IPS-18c (cell line): ENCODE measurements at regions not wholly inside any gene's neighbourhood (a gene's known extent, or its start where the extent isn't known, plus 50 kb on each side); places are given as distances from the start of the nearest gene placed in this dataset.

Source experiments
- H3K4me3 ChIP-seq: 2 replicates; pipeline ENCODE4 v1.7.0; 2013; ENCODE audit warnings: low read depth, mild to moderate bottlenecking, low read length, moderate library complexity; ENCODE audit not compliant: insufficient read depth
- H3K9me3 ChIP-seq: one replicate; pipeline ENCODE4 v1.6.1; 2013; ENCODE audit warnings: mild to moderate bottlenecking, low read length, moderate library complexity; ENCODE audit not compliant: control insufficient read depth, insufficient read depth

GRCh38 chr10:9004736-9005135, 950.2 kb downstream of the GATA3 start:
- H3K9me3 ChIP-seq = no peaks in the 10 kb centered on the region
- H3K4me3 ChIP-seq = no peak overlapping the region

GRCh38 chr10:9009505-9009904, 955.0 kb downstream of the GATA3 start:
- no peak overlapping the region for H3K4me3 ChIP-seq
- no peaks in the 10 kb centered on the region for H3K9me3 ChIP-seq

- Histone ChIP-seq H3K9me3 (no peaks in the 10 kb centered on the region), H3K4me3 (no peak overlapping the region)
Measured at GRCh38 chr10:9010093-9010492, 955.6 kb downstream of the GATA3 start.

GRCh38 chr10:9010931-9011670, 956.6 kb downstream of the GATA3 start:
- Histone ChIP-seq H3K4me3 (no peak overlapping the region), H3K9me3 (no peaks in the 10 kb centered on the region)

GRCh38 chr10:9012312-9012711, 957.8 kb downstream of the GATA3 start:
- no peak overlapping the region for H3K4me3 ChIP-seq

GRCh38 chr10:9015005-9015404, 960.5 kb downstream of the GATA3 start:
- Histone ChIP-seq H3K4me3 (no peak overlapping the region), H3K9me3 (no peaks in the 10 kb centered on the region)

More at GRCh38 chr10:9012312-9012711, 957.8 kb downstream of the GATA3 start:
- no peaks in the 10 kb centered on the region for H3K9me3 ChIP-seq

GRCh38 chr10:9015447-9015846, 961.0 kb downstream of the GATA3 start:
- Histone ChIP-seq H3K9me3 (no peaks in the 10 kb centered on the region), H3K4me3 (no peak overlapping the region)

- H3K4me3 ChIP-seq = no peak overlapping the region
- no peaks in the 10 kb centered on the region for H3K9me3 ChIP-seq
Measured at GRCh38 chr10:9016930-9017329, 962.4 kb downstream of the GATA3 start.

- no peaks in the 10 kb centered on the region for H3K9me3 ChIP-seq
Measured at GRCh38 chr10:9018195-9019173, 964.0 kb downstream of the GATA3 start.

GRCh38 chr10:9023206-9023605, 968.7 kb downstream of the GATA3 start:
- Histone ChIP-seq H3K9me3 (no peaks in the 10 kb centered on the region), H3K4me3 (no peak overlapping the region)

More at GRCh38 chr10:9018195-9019173, 964.0 kb downstream of the GATA3 start:
- no peak overlapping the region for H3K4me3 ChIP-seq

- Histone ChIP-seq H3K9me3 (no peaks in the 10 kb centered on the region), H3K4me3 (no peak overlapping the region)
Measured at GRCh38 chr10:9024210-9024609, 969.7 kb downstream of the GATA3 start.

- peaks cover 2% of the 10 kb centered on the region for H3K9me3 ChIP-seq
- H3K4me3 ChIP-seq = no peak overlapping the region
Measured at GRCh38 chr10:9028231-9028630, 973.7 kb downstream of the GATA3 start.

- H3K4me3 ChIP-seq = no peak overlapping the region
- peaks cover 2% of the 10 kb centered on the region for H3K9me3 ChIP-seq
Measured at GRCh38 chr10:9035355-9035754, 980.9 kb downstream of the GATA3 start.

- H3K4me3 ChIP-seq = no peak overlapping the region
- H3K9me3 ChIP-seq = peaks cover 2% of the 10 kb centered on the region
Measured at GRCh38 chr10:9036711-9037204, 982.3 kb downstream of the GATA3 start.

GRCh38 chr10:9038146-9038714, 983.7 kb downstream of the GATA3 start:
- Histone ChIP-seq H3K4me3 (no peak overlapping the region), H3K9me3 (no peaks in the 10 kb centered on the region)

- Histone ChIP-seq H3K4me3 (no peak overlapping the region), H3K9me3 (no peaks in the 10 kb centered on the region)
Measured at GRCh38 chr10:9043466-9043865, 989.0 kb downstream of the GATA3 start.

GRCh38 chr10:9045311-9045710, 990.8 kb downstream of the GATA3 start:
- no peaks in the 10 kb centered on the region for H3K9me3 ChIP-seq
- H3K4me3 ChIP-seq = no peak overlapping the region
